Endothelial cell of umbilical vein (primary cell): ENCODE measurements at regions not wholly inside any gene's neighbourhood (a gene's known extent, or its start where the extent isn't known, plus 50 kb on each side); places are given as distances from the start of the nearest gene placed in this dataset.

ENCODE experiments used
- BruUV-seq: library from RNA; stranded (reverse); fragments of 400-500 nt; replicated peaks from 2 replicates; lab custom pipeline; 2021; lab: Mats Ljungman, UMichigan
- CTCF ChIA-PET: fragments of 300-600, 350-600 bp; sonication (Branson Sonifier 250); formaldehyde crosslinking; loops from one replicate; lab custom pipeline; 2021; ENCODE audit warnings: antibody characterized with exemption, inconsistent platforms; lab: Charles Lee
- POLR2A ChIA-PET: fragments of 300-600, 350-600 bp; sonication (Branson Sonifier 250); formaldehyde crosslinking; loops from one replicate; lab custom pipeline; 2021; ENCODE audit warnings: antibody characterized with exemption, inconsistent platforms; lab: Charles Lee
- DNase-seq: peaks from one replicate; pipeline ENCODE4 v3.0.0-alpha.2; 2011; ENCODE audit warnings: low read depth, low spot score
- FAIRE-seq: peaks from 2 replicates; lab custom pipeline; 2011; peaks lifted over from hg19 to GRCh38; lab: Jason Lieb, UNC
- H2AFZ ChIP-seq: 2 replicates; pipeline ENCODE4 v1.6.0; 2012; ENCODE audit warnings: low read depth, low read length, control low read depth, inconsistent platforms
- H3K27ac ChIP-seq: 2 replicates; pipeline ENCODE4 v1.5.1; 2011; ENCODE audit warnings: low read depth, mild to moderate bottlenecking, control low read depth, low read length, moderate library complexity; ENCODE audit not compliant: insufficient read depth
- H3K27me3 ChIP-seq, 2 experiments: 2 replicates each; pipeline versions ENCODE4 v1.6.0 to v1.6.1; 2011; ENCODE audit warnings: low read length in 2 of 2, mixed read lengths in 1 of 2; ENCODE audit not compliant: control insufficient read depth in 2 of 2, insufficient read depth in 2 of 2
- H3K36me3 ChIP-seq, 2 experiments: 2 replicates in 1 of 2; 3 replicates in 1 of 2; pipeline ENCODE4 v1.5.1; 2011; ENCODE audit warnings: low read length in 2 of 2, mild to moderate bottlenecking in 1 of 2, moderate library complexity in 1 of 2; ENCODE audit not compliant: control insufficient read depth in 2 of 2, insufficient read depth in 2 of 2; ENCODE audit errors: extremely low read depth in 1 of 2
- H3K4me1 ChIP-seq: 3 replicates; pipeline ENCODE4 v1.5.1; 2011; ENCODE audit warnings: mild to moderate bottlenecking, low read length; ENCODE audit not compliant: control insufficient read depth, insufficient read depth; ENCODE audit errors: extremely low read depth
- H3K4me2 ChIP-seq: 2 replicates; pipeline ENCODE4 v1.6.1; 2011; ENCODE audit warnings: low read length, control low read depth, mixed read lengths; ENCODE audit not compliant: insufficient read depth
- H3K4me3 ChIP-seq, 3 experiments: fragments of 200-600 bp in 1 of 3; sonication (generic), shearing (Covaris generic) in 1 of 3; replicated peaks in 1 of 3; 2 replicates each; pipeline ENCODE4 v1.5.1; 2011 to 2016; ENCODE audit warnings: control low read depth in 3 of 3, low read length in 3 of 3, mild to moderate bottlenecking in 2 of 3, inconsistent platforms in 1 of 3, low read depth in 1 of 3, moderate library complexity in 1 of 3; ENCODE audit not compliant: insufficient read depth in 1 of 3
- H3K79me2 ChIP-seq: 2 replicates; pipeline ENCODE4 v1.6.0; 2012; ENCODE audit warnings: low read length, inconsistent platforms; ENCODE audit not compliant: control insufficient read depth, insufficient read depth
- H3K9ac ChIP-seq: replicated peaks from 2 replicates; pipeline ENCODE3; 2011; ENCODE audit warnings: low read length, control low read depth; ENCODE audit not compliant: insufficient read depth; ENCODE audit errors: extremely low read depth
- H3K9me1 ChIP-seq: replicated peaks from 3 replicates; pipeline ENCODE4 v1.6.0; 2011; ENCODE audit warnings: mild to moderate bottlenecking, low read length; ENCODE audit not compliant: control insufficient read depth, insufficient read depth; ENCODE audit errors: extremely low read depth
- H3K9me3 ChIP-seq: replicated peaks from 2 replicates; pipeline ENCODE4 v1.5.1; 2012; ENCODE audit warnings: low read length, inconsistent platforms; ENCODE audit not compliant: control insufficient read depth, insufficient read depth
- H4K20me1 ChIP-seq: replicated peaks from 2 replicates; pipeline ENCODE3; 2011; ENCODE audit warnings: mild to moderate bottlenecking, low read length; ENCODE audit not compliant: control insufficient read depth, insufficient read depth; ENCODE audit errors: extremely low read depth
- CTCF ChIP-seq, 2 donors: IDR thresholded peaks; 1 replicate in 1 of 2; 2 replicates in 1 of 2; pipeline ENCODE4 v1.5.1; 2011; ENCODE audit warnings: low read length in 2 of 2, mild to moderate bottlenecking in 2 of 2, moderate library complexity in 2 of 2, control low read depth in 1 of 2, inconsistent platforms in 1 of 2, low read depth in 1 of 2; ENCODE audit not compliant: insufficient read depth in 1 of 2; ENCODE audit errors: extremely low read depth in 1 of 2
- EZH2 ChIP-seq: IDR thresholded peaks from 2 replicates; pipeline ENCODE4 v1.6.1; 2012; ENCODE audit warnings: borderline replicate concordance, low read depth, mild to moderate bottlenecking, moderate library complexity, low read length, inconsistent platforms; ENCODE audit not compliant: severe bottlenecking
- FOS ChIP-seq: IDR thresholded peaks from 2 replicates; pipeline ENCODE4 v1.6.1; 2011; ENCODE audit warnings: mild to moderate bottlenecking, low read length, moderate library complexity, borderline replicate concordance; ENCODE audit not compliant: insufficient read depth
- GATA2 ChIP-seq: IDR thresholded peaks from 2 replicates; pipeline ENCODE4 v1.7.0; 2011; ENCODE audit warnings: low read depth, mild to moderate bottlenecking, moderate library complexity, mixed read lengths, low read length; ENCODE audit not compliant: insufficient read length, insufficient read depth
- JUN ChIP-seq: IDR thresholded peaks from 2 replicates; pipeline ENCODE4 v1.6.1; 2011; ENCODE audit warnings: borderline replicate concordance, low read depth; ENCODE audit not compliant: insufficient read length, insufficient read depth
- MAX ChIP-seq: IDR thresholded peaks from 2 replicates; pipeline ENCODE4 v1.6.1; 2011; ENCODE audit not compliant: insufficient read depth, insufficient read length
- MYC ChIP-seq: IDR thresholded peaks from one replicate; pipeline ENCODE4 v1.6.1; 2011; ENCODE audit warnings: mild to moderate bottlenecking, low read depth, low read length
- POLR2A ChIP-seq: IDR thresholded peaks from 2 replicates; pipeline ENCODE4 v1.6.1; 2012; ENCODE audit warnings: low read depth, mild to moderate bottlenecking, control low read depth, low read length
- POLR2AphosphoS5 ChIP-seq: IDR thresholded peaks from 2 replicates; pipeline ENCODE4 v1.6.1; 2012; ENCODE audit warnings: low read depth, mild to moderate bottlenecking, control low read depth, low read length, moderate library complexity; ENCODE audit not compliant: insufficient read depth
- dilution Hi-C: fragments of 300-500 bp; cut with MboI; formaldehyde crosslinking; loops from one replicate; pipeline ENCODE4 v1.15.0; 2019; ENCODE audit warnings: low sequenced_read_pairs; ENCODE audit not compliant: extremely low pct_ligation_motif_present
- intact Hi-C: fragments of 100-400 bp; cut with micrococcal nuclease; formaldehyde crosslinking; loops from one replicate; pipeline ENCODE4 v1.10.0; 2022

GRCh38 chr7:68417002-68417401 is 1181.3 kb upstream of the AUTS2 start:
- CTCF ChIA-PET: no interaction called here
- intact Hi-C loops: no loop called here
- H3K9me1 ChIP-seq: no peaks in the 10 kb centered on the region

More at GRCh38 chr7:68417002-68417401, 1181.3 kb upstream of the AUTS2 start:
- H3K9ac ChIP-seq: no peak overlapping the region
- no peak overlapping the region for H3K4me3 ChIP-seq
- no TSS peak for BruUV-seq
- POLR2A ChIA-PET: no interaction called here
- H4K20me1 ChIP-seq: no peaks in the 10 kb centered on the region
- dilution Hi-C loops: no loop called here
- no peaks in the 10 kb centered on the region for H3K36me3 ChIP-seq
- no peak overlapping the region for H2AFZ ChIP-seq
- no peak for DNase-seq
- no peak for FAIRE-seq
- no peaks in the 10 kb centered on the region for H3K79me2 ChIP-seq
- H3K4me1 ChIP-seq: no peaks in the 10 kb centered on the region
- TF ChIP-seq FOS (no peak), GATA2 (no peak), POLR2AphosphoS5 (no peak), POLR2A (no peak), MAX (no peak), JUN (no peak), MYC (no peak), CTCF (IDR thresholded peaks at IDR 0.05; ENCODE audit: extremely low read depth in 1 of 2, insufficient read depth in 1 of 2, low read depth in 1 of 2, low read length in 2 of 2) (no peak), EZH2 (no peak)
- no peak overlapping the region for H3K27ac ChIP-seq
- H3K9me3 ChIP-seq: peaks cover 3% of the 10 kb centered on the region
- H3K27me3 ChIP-seq: no peaks in the 10 kb centered on the region
- no peak overlapping the region for H3K4me2 ChIP-seq
